Kidney (tissue), 13 donors: ENCODE measurements at regions not wholly inside any gene's neighbourhood (a gene's known extent, or its start where the extent isn't known, plus 50 kb on each side); places are given as distances from the start of the nearest gene placed in this dataset.

Experiments used
- DNase-seq, 5 donors: peaks; one replicate each; pipeline ENCODE4 v3.0.0-alpha.2; 2013 to 2020
- FAIRE-seq: peaks from 2 replicates; lab custom pipeline; 2012; peaks lifted over from hg19 to GRCh38; lab: Jason Lieb, UNC
- H3K27ac ChIP-seq, 2 donors: one replicate each; pipeline ENCODE4 v1.7.0; 2013; ENCODE audit warnings: low read depth in 2 of 2, low read length in 2 of 2, inconsistent platforms in 1 of 2
- H3K27me3 ChIP-seq: one replicate; pipeline ENCODE4 v1.7.1; 2013; ENCODE audit warnings: low read length, inconsistent platforms; ENCODE audit not compliant: control insufficient read depth, insufficient read depth
- H3K36me3 ChIP-seq, 3 donors: one replicate each; pipeline versions ENCODE4 v1.7.0 to v1.7.1; 2013; ENCODE audit warnings: low read length in 3 of 3, control low read depth in 1 of 3, inconsistent platforms in 1 of 3; ENCODE audit not compliant: insufficient read depth in 3 of 3, control insufficient read depth in 2 of 3
- H3K4me1 ChIP-seq, 3 donors: one replicate each; pipeline versions ENCODE4 v1.7.0 to v1.7.1; 2013; ENCODE audit warnings: low read length in 3 of 3, inconsistent platforms in 1 of 3, low read depth in 1 of 3; ENCODE audit not compliant: control insufficient read depth in 2 of 3, insufficient read depth in 2 of 3
- H3K4me3 ChIP-seq, 3 donors: one replicate each; pipeline versions ENCODE4 v1.7.0 to v1.8.1; 2013; ENCODE audit warnings: low read length in 3 of 3, control low read depth in 1 of 3, inconsistent platforms in 1 of 3
- H3K9ac ChIP-seq, 3 donors: one replicate each; pipeline versions ENCODE4 v1.7.0 to v1.7.1; 2013; ENCODE audit warnings: low read length in 3 of 3, control low read depth in 1 of 3, inconsistent platforms in 1 of 3
- H3K9me3 ChIP-seq, 3 donors: one replicate each; pipeline versions ENCODE4 v1.7.0 to v1.7.1; 2013; ENCODE audit warnings: low read length in 3 of 3, control low read depth in 1 of 3, inconsistent platforms in 1 of 3; ENCODE audit not compliant: control insufficient read depth in 2 of 3, insufficient read depth in 1 of 3
- intact Hi-C: fragments of 100-400 bp; cut with DNase I; formaldehyde crosslinking; loops from one replicate; pipeline ENCODE4 v1.11.1; 2022
- TF ChIP-seq, protein P1 (sequence below): IDR thresholded peaks from 3 replicates; pipeline ENCODE4 v1.5.1; 2012; ENCODE audit warnings: mild to moderate bottlenecking, moderate library complexity, borderline replicate concordance; ENCODE audit not compliant: insufficient read depth; ENCODE audit errors: extremely low read depth
- donor health status: control.
- donor health status: control.
- donor health status: control.
- donor health status: control.
- donor health status: control.
- donor health status: DM: yes; HTN: yes; CAD: no.
- donor health status: Normal renal cell carcinoma (clear cell type).

DNA sequence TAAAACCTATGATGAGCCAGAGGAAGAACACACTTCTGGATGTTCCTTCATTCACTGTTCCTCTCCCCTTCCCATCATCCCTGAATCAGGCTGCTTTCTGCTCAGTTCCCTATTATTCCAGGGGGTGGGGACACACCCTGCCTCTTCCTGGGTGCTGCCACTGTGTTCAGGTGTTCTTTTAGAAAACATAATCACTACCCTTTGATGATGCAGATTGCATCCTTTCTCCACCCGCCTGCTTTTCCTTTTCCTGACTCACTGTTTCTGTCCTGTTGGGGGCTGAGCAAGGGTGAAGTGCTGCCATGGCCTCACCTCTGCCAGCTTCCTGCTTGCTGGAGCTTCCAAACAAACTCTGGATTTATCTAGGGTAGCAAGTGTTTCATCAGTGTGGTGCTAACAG lies 331.9 kb upstream of the GRIA1 start:
- Histone ChIP-seq H3K36me3 (no peaks in the 10 kb centered on the region), H3K27ac (no peak overlapping the region), H3K9ac (no peak overlapping the region), H3K4me1 (no peaks in the 10 kb centered on the region), H3K9me3 (no peaks in the 10 kb centered on the region), H3K27me3 (no peaks in the 10 kb centered on the region), H3K4me3 (no peak overlapping the region)
- TF ChIP-seq, protein P1, sequence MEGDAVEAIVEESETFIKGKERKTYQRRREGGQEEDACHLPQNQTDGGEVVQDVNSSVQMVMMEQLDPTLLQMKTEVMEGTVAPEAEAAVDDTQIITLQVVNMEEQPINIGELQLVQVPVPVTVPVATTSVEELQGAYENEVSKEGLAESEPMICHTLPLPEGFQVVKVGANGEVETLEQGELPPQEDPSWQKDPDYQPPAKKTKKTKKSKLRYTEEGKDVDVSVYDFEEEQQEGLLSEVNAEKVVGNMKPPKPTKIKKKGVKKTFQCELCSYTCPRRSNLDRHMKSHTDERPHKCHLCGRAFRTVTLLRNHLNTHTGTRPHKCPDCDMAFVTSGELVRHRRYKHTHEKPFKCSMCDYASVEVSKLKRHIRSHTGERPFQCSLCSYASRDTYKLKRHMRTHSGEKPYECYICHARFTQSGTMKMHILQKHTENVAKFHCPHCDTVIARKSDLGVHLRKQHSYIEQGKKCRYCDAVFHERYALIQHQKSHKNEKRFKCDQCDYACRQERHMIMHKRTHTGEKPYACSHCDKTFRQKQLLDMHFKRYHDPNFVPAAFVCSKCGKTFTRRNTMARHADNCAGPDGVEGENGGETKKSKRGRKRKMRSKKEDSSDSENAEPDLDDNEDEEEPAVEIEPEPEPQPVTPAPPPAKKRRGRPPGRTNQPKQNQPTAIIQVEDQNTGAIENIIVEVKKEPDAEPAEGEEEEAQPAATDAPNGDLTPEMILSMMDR = no peak
- no peak for FAIRE-seq
- intact Hi-C loops = no loop called here
- DNase-seq = no peak

DNA sequence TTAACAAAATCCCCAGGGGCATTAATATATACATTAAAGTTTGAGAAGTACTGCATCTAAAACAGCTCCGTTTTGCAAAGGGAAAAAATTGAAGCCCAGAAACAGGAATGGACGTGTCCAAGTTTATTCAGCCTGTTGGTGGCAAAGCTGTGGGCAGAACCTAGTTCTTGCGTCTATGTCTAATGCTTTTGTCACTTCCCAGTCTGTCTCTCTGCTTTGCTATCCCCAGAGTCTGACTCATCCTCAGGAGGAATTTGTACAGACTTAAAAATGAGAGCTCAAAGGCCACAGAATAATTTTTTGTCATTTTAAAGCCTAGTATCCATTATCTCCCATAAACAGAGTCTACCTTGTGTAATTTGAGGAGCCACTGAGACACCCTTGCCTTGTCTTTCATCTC lies 330.9 kb upstream of the GRIA1 start:
- H3K27me3 ChIP-seq = no peaks in the 10 kb centered on the region
- no peak overlapping the region for H3K4me3 ChIP-seq
- DNase-seq (no peak), FAIRE-seq (no peak)
- intact Hi-C loops = no loop called here
- no peak overlapping the region for H3K27ac ChIP-seq
- no peaks in the 10 kb centered on the region for H3K4me1 ChIP-seq
- TF ChIP-seq, protein P1 = no peak
- no peaks in the 10 kb centered on the region for H3K36me3 ChIP-seq
- H3K9me3 ChIP-seq = no peaks in the 10 kb centered on the region
- H3K9ac ChIP-seq = no peak overlapping the region

DNA sequence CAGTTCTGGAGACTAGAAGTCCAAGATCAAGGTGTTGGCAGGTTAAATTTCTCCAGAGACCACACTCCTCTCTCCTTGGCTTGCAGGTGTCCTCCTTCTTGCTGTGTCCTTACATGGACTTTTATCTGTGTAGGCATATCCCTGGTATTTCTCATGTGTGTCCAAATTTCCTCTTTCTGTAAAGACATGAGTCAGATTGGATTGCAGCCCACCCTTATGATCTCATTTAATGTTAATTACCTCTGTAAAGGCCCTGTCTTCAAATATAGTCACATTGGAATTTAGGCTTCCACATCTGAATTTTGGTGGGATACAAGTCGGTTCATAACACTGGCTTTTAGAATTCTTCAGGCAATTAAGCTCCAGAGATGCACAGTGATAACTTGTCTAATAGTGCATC lies 322.2 kb upstream of the GRIA1 start:
- H3K27ac ChIP-seq = no peak overlapping the region
- H3K4me1 ChIP-seq = no peaks in the 10 kb centered on the region
- H3K4me3 ChIP-seq = no peak overlapping the region
- FAIRE-seq (no peak), DNase-seq (no peak)
- intact Hi-C loops = no loop called here
- H3K9me3 ChIP-seq = no peaks in the 10 kb centered on the region
- TF ChIP-seq, protein P1 = no peak
- no peaks in the 10 kb centered on the region for H3K27me3 ChIP-seq
- no peak overlapping the region for H3K9ac ChIP-seq
- no peaks in the 10 kb centered on the region for H3K36me3 ChIP-seq

DNA sequence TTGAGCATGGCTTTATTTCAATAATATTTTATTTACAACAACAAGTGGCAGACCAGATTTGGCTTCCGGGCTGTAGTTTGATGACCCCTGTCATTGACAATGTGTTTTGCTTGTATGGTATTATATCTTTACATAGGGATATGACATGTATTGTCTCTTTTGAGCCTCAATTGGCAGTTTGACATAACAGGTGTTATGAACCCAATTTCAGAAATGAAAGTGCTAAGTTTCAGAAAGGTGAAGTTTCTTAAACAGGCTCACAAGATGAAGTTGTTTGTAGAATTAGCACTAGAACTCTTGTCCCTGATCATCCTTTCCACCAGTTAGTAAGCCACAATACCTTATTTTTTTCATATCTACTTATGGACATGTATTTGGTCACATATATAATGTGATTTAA lies 303.0 kb upstream of the GRIA1 start:
- no peak overlapping the region for H3K9ac ChIP-seq
- TF ChIP-seq, protein P1 = no peak
- intact Hi-C loops = no loop called here
- H3K9me3 ChIP-seq = no peaks in the 10 kb centered on the region
- H3K4me1 ChIP-seq = no peaks in the 10 kb centered on the region
- no peak for DNase-seq
- H3K4me3 ChIP-seq = no peak overlapping the region
- FAIRE-seq = no peak
- no peaks in the 10 kb centered on the region for H3K36me3 ChIP-seq
- no peaks in the 10 kb centered on the region for H3K27me3 ChIP-seq
- no peak overlapping the region for H3K27ac ChIP-seq
